GM12891 (cell line): ENCODE measurements at regions not wholly inside any gene's neighbourhood (a gene's known extent, or its start where the extent isn't known, plus 50 kb on each side); places are given as distances from the start of the nearest gene placed in this dataset.

Source experiments
- PAX5 ChIP-seq: IDR thresholded peaks from 2 replicates; pipeline ENCODE4 v1.6.1; 2011; ENCODE audit warnings: low read length, moderate library complexity, mild to moderate bottlenecking; ENCODE audit not compliant: insufficient read depth, severe bottlenecking
- POLR2A ChIP-seq: IDR thresholded peaks from 2 replicates; pipeline ENCODE4 v1.6.1; 2011; ENCODE audit warnings: low read depth, low read length, control low read depth
- POLR2AphosphoS5 ChIP-seq: IDR thresholded peaks from 2 replicates; pipeline ENCODE4 v1.6.1; 2011; ENCODE audit warnings: low read depth, low read length, control low read depth
- SPI1 ChIP-seq: IDR thresholded peaks from 2 replicates; pipeline ENCODE4 v1.6.1; 2011; ENCODE audit warnings: low read depth, low read length, control low read depth
- TAF1 ChIP-seq: IDR thresholded peaks from 2 replicates; pipeline ENCODE4 v1.6.1; 2011; ENCODE audit warnings: low read depth, low read length, control low read depth

DNA sequence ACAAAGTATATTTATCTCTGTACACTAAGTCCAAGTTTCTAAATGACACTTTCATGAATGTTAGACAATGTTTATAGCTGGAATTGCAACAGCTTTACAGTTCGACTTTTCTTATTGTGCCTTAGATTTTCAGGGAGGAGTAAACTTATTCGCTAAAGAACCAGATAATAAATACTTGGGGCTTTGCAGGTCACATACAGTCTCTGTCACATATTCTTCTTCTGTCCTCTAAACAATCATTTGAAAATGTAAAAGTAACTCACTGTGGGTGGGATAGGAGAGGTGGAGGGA lies 132.6 kb downstream of the SPRY1 start:
- TF ChIP-seq POLR2A (no peak), POLR2AphosphoS5 (no peak), TAF1 (no peak), PAX5 (no peak), SPI1 (no peak)
